Pancreas (tissue), 10 donors: ENCODE measurements at regions not wholly inside any gene's neighbourhood (a gene's known extent, or its start where the extent isn't known, plus 50 kb on each side); places are given as distances from the start of the nearest gene placed in this dataset.
"Not testable (repeated sequence)": the region's sequence is repeated elsewhere in the genome, so short reads cannot be mapped to it uniquely, and the experiment has no call there.

Source experiments
- ATAC-seq, 4 donors: fragments of 200-7000 bp; cut with Tn5 transposase; one replicate each; pipeline versions ENCODE4 v1.8.0 to v1.9.1; 2020; ENCODE audit warnings: mild to moderate bottlenecking in 4 of 4, moderate library complexity in 4 of 4
- DNase-seq, 6 donors: peaks; one replicate each; pipeline ENCODE4 v3.0.0-alpha.2; 2020
- FAIRE-seq: peaks from 2 replicates; lab custom pipeline; 2012; peaks lifted over from hg19 to GRCh38; lab: Jason Lieb, UNC
- H3K27ac ChIP-seq, 4 donors: fragments of 200-600 bp; sonication (generic); 1 replicate in 3 of 4; 2 replicates in 1 of 4; pipeline versions ENCODE4 v1.5.0 to v1.8.0; 2020
- H3K27me3 ChIP-seq, 4 donors: fragments of 200-600 bp; one replicate each; pipeline ENCODE4 v1.8.0; 2021
- H3K36me3 ChIP-seq, 3 donors: fragments of 200-600 bp; sonication (generic) in 1 of 3; one replicate each; pipeline versions ENCODE4 v1.5.0 to v1.8.0; 2020 to 2021
- H3K4me1 ChIP-seq, 3 donors: fragments of 200-600 bp; one replicate each; pipeline ENCODE4 v1.8.0; 2021
- H3K4me3 ChIP-seq, 4 donors: fragments of 200-600 bp; sonication (generic) in 2 of 4; one replicate each; pipeline versions ENCODE4 v1.5.0 to v1.8.0; 2020 to 2021
- H3K9me3 ChIP-seq, 4 donors: fragments of 200-600 bp; one replicate each; pipeline ENCODE4 v1.8.0; 2021
- WGBS, 2 donors: extraction: QIAGEN DNeasy Blood & Tissue Kit; methylation state at CpG; one replicate each; pipeline ENCODE4 v1.1.7; 2013; 5-methylcytosine and 5-hydroxymethylcytosine counted together
- intact Hi-C, 3 donors: fragments of 100-400 bp; cut with DNase I; formaldehyde crosslinking; loops; one replicate each; pipeline versions ENCODE4 v1.11.1 to v1.14.2; 2022
- TF ChIP-seq, protein P1 (sequence below), 4 donors: fragments of 200-600 bp; sonication (generic) in 3 of 4; IDR thresholded peaks; one replicate each; pipeline versions ENCODE4 v1.5.0 to v1.8.0; 2021; ENCODE audit warnings: antibody characterized with exemption in 4 of 4
- donor health status: healthy with polysubstance abuse.
- donor health status: DM: no; HTN: no; CAD: no; lungs with moderate emphysema.
- donor health status: DM: no; HTN: no; CAD: no.
- donor health status: control.
- donor health status: control.
- donor health status: Bipolar disorder and iron deficiency.
- donor health status: DM: yes; HTN: yes; CAD: no.
- donor health status: DM: no; HTN: no; CAD: no.
- donor health status: DM: no; HTN: no; CAD: no.
- donor health status: DM: yes; HTN: yes; CAD: no.

DNA sequence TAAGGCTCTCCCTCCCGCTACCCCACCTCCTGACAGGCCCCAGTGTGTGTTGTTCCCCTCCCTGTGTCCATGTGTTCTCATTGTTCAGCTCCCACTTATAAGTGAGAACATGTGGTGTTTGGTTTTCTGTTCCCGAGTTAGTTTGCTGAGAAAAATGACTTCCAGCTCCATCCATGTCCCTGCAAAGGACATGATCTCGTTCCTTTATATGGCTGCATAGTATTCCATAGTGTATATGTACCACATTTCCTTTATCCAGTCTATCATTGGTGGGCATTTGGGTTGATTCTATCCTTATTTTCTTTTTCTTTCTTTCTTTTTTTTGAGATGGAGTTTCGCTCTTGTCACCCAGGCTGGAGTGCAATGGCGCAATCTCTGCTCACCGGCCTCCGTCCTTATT lies 57.8 kb upstream of the RASSF3 start:
- DNase-seq, H3K4me3 ChIP-seq, H3K27me3 ChIP-seq, FAIRE-seq, ATAC-seq, H3K27ac ChIP-seq, H3K4me1 ChIP-seq, H3K36me3 ChIP-seq, H3K9me3 ChIP-seq: not testable (repeated sequence)
- intact Hi-C loops = loop anchor here (5.0 kb wide), 3 partner anchors 140 to 150 kb away; no protein-coding TSS in a partner anchor
- 87 to 90% methylated on average over 7 of the region's 7 CpGs for WGBS, 2 donors

GRCh38 chr12:64553689-64554088 lies 56.6 kb upstream of the RASSF3 start:
- not testable (repeated sequence) for H3K36me3 ChIP-seq, FAIRE-seq, H3K27ac ChIP-seq, H3K27me3 ChIP-seq, H3K4me1 ChIP-seq, ATAC-seq, H3K9me3 ChIP-seq, DNase-seq, H3K4me3 ChIP-seq
- intact Hi-C loops = loop anchor here (5.0 kb wide), 3 partner anchors 139 to 149 kb away; no protein-coding TSS in a partner anchor
- WGBS, 2 donors = 91 to 95% methylated on average over 2 of the region's 2 CpGs

DNA sequence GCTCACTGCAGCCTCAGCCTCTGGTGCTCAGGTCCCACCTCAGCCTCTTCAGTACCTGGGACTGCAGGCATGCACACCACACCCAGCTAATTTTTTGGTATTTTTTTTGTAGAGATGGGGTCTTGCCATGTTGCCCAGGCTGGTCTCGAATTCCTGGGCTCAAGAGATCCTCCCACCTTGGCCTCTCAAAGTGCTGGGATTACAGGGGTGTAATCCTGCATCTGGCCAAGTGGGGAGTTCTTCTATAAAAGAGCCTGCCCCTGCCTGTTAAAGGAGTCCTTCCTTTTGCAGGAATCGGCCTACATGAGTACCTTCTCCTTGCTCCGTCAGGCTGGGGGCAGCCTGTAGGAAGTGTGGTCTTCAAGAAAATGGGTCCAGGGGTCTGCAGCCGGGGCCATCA lies 54.1 kb upstream of the RASSF3 start:
- Histone ChIP-seq H3K4me3 (no peak overlapping the region), H3K36me3 (no peaks in the 10 kb centered on the region), H3K9me3 (no peaks in the 10 kb centered on the region), H3K27ac (no peak overlapping the region), H3K4me1 (no peaks in the 10 kb centered on the region), H3K27me3 (no peaks in the 10 kb centered on the region)
- FAIRE-seq = no peak
- WGBS, 2 donors = 79 to 92% methylated on average over 4 of the region's 4 CpGs
- no peak for ATAC-seq
- intact Hi-C loops = no loop called here
- TF ChIP-seq, protein P1, sequence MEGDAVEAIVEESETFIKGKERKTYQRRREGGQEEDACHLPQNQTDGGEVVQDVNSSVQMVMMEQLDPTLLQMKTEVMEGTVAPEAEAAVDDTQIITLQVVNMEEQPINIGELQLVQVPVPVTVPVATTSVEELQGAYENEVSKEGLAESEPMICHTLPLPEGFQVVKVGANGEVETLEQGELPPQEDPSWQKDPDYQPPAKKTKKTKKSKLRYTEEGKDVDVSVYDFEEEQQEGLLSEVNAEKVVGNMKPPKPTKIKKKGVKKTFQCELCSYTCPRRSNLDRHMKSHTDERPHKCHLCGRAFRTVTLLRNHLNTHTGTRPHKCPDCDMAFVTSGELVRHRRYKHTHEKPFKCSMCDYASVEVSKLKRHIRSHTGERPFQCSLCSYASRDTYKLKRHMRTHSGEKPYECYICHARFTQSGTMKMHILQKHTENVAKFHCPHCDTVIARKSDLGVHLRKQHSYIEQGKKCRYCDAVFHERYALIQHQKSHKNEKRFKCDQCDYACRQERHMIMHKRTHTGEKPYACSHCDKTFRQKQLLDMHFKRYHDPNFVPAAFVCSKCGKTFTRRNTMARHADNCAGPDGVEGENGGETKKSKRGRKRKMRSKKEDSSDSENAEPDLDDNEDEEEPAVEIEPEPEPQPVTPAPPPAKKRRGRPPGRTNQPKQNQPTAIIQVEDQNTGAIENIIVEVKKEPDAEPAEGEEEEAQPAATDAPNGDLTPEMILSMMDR (IDR thresholded peaks at IDR 0.05) = no peak
- no peak for DNase-seq

- H3K36me3 ChIP-seq = no peaks in the 10 kb centered on the region
- H3K4me1 ChIP-seq = no peaks in the 10 kb centered on the region
- H3K4me3 ChIP-seq = no peak overlapping the region
- H3K27me3 ChIP-seq = no peaks in the 10 kb centered on the region
- no peaks in the 10 kb centered on the region for H3K9me3 ChIP-seq
- no peak for FAIRE-seq
- TF ChIP-seq, protein P1 (IDR thresholded peaks at IDR 0.05) = no peak
- intact Hi-C loops = no loop called here
- ATAC-seq = no peak
- 80 to 81% methylated on average over 7 of the region's 7 CpGs for WGBS, 2 donors
- H3K27ac ChIP-seq = no peak overlapping the region
- no peak for DNase-seq
These were observed 51.5 kb upstream of the RASSF3 start for GRCh38 chr12:64558754-64559153.

GRCh38 chr12:64560396-64561301 lies 49.6 kb upstream of the RASSF3 start:
- Histone ChIP-seq H3K27ac (no peak overlapping the region), H3K27me3 (no peaks in the 10 kb centered on the region), H3K4me1 (no peaks in the 10 kb centered on the region), H3K4me3 (no peak overlapping the region), H3K36me3 (no peaks in the 10 kb centered on the region), H3K9me3 (no peaks in the 10 kb centered on the region)
- DNase-seq = no peak
- FAIRE-seq = no peak
- peak in 2 of 4 donors; percentile 56 to 58 for ATAC-seq
- intact Hi-C loops = no loop called here
- WGBS, 2 donors = 62 to 68% methylated on average over 12 of the region's 12 CpGs
- TF ChIP-seq, protein P1 (IDR thresholded peaks at IDR 0.05) = no peak
